ENCODE measurements at regions not wholly inside any gene's neighbourhood (a gene's known extent, or its start where the extent isn't known, plus 50 kb on each side); places are given as distances from the start of the nearest gene placed in this dataset.

DNA sequence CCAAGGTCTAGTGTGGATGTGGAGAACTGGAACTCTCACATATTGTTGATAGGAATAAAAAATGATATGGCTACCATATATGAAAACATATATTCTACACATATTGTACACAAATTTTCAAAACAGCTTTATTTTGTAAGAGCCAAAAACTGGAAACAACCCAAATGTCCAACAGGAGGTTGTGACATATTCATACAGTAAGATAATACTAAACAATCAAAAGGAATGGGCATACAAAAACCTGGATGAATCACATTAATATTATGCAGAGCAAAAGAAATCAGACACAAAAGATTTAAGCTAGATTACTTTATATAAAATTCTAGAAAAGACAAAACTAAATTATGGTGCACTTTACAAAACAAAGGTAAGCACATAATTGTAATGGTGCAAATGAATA lies 223.9 kb downstream of the SIM1 start:
- no peaks in the 10 kb centered on the region for H3K9me3 ChIP-seq
- H3K36me3 ChIP-seq, result no peaks in the 10 kb centered on the region
- no peak overlapping the region for H3K4me3 ChIP-seq
- no peak for TF ChIP-seq EP300 (IDR thresholded peaks at IDR 0.05)
- TF ChIP-seq POLR2A (IDR thresholded peaks at IDR 0.05), result no peak
- TF ChIP-seq CTCF (IDR thresholded peaks at IDR 0.05), result no peak
- no peaks in the 10 kb centered on the region for H3K4me1 ChIP-seq
- no peak overlapping the region for H3K27ac ChIP-seq
- no peak for DNase-seq (ENCODE audit: low spot score in 2 of 2)
- H3K27me3 ChIP-seq, result no peaks in the 10 kb centered on the region

GRCh38 chr6:100237821-100238220 lies 226.9 kb downstream of the SIM1 start:
- no peak for TF ChIP-seq POLR2A (IDR thresholded peaks at IDR 0.05)
- TF ChIP-seq CTCF (IDR thresholded peaks at IDR 0.05), result no peak
- TF ChIP-seq EP300 (IDR thresholded peaks at IDR 0.05), result no peak
- Histone ChIP-seq H3K4me1 (no peaks in the 10 kb centered on the region), H3K4me3 (no peak overlapping the region), H3K27ac (no peak overlapping the region), H3K9me3 (no peaks in the 10 kb centered on the region), H3K36me3 (no peaks in the 10 kb centered on the region), H3K27me3 (no peaks in the 10 kb centered on the region)
- no peak for DNase-seq (ENCODE audit: low spot score in 2 of 2)
- WGBS, 2 donors, result 31 to 35% methylated on average over 2 of the region's 2 CpGs

- DNase-seq (ENCODE audit: low spot score in 2 of 2), result no peak
Observed at GRCh38 chr6:100236389-100236788, 228.3 kb downstream of the SIM1 start.

DNA sequence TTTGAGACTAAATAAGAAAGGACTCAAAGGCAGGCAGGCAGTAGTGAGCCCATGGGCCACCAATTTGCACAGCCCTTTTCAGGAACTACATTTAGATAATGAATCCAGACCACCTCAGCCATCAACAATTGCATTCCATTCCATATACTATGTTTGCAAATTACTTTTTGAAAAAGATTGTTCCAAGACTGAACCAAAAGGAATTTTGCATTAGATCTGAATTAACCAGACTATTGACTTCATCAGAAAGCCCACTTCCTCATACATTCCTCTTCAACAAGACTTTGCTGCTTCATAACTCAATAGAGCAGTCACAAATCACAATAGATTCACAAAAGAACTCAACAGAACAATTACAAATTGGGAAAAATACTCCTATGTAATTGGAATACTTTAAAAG lies 229.1 kb downstream of the SIM1 start:
- TF ChIP-seq POLR2A (IDR thresholded peaks at IDR 0.05), result no peak
- no peak for TF ChIP-seq CTCF (IDR thresholded peaks at IDR 0.05)
- no peak for TF ChIP-seq EP300 (IDR thresholded peaks at IDR 0.05)
- no peaks in the 10 kb centered on the region for H3K4me1 ChIP-seq
- H3K4me3 ChIP-seq, result no peak overlapping the region
- no peaks in the 10 kb centered on the region for H3K9me3 ChIP-seq
- no peak for DNase-seq (ENCODE audit: low spot score in 2 of 2)
- no peaks in the 10 kb centered on the region for H3K27me3 ChIP-seq
- no peaks in the 10 kb centered on the region for H3K36me3 ChIP-seq
- H3K27ac ChIP-seq, result no peak overlapping the region

More at GRCh38 chr6:100236389-100236788, 228.3 kb downstream of the SIM1 start:
- TF ChIP-seq EP300 (IDR thresholded peaks at IDR 0.05) (no peak), POLR2A (IDR thresholded peaks at IDR 0.05) (no peak), CTCF (IDR thresholded peaks at IDR 0.05) (no peak)
- no peaks in the 10 kb centered on the region for H3K4me1 ChIP-seq
- WGBS, 2 donors, result 96 to 100% methylated on average over 2 of the region's 2 CpGs
- H3K4me3 ChIP-seq, result no peak overlapping the region
- H3K36me3 ChIP-seq, result no peaks in the 10 kb centered on the region
- H3K27ac ChIP-seq, result no peak overlapping the region
- no peaks in the 10 kb centered on the region for H3K9me3 ChIP-seq
- no peaks in the 10 kb centered on the region for H3K27me3 ChIP-seq

DNA sequence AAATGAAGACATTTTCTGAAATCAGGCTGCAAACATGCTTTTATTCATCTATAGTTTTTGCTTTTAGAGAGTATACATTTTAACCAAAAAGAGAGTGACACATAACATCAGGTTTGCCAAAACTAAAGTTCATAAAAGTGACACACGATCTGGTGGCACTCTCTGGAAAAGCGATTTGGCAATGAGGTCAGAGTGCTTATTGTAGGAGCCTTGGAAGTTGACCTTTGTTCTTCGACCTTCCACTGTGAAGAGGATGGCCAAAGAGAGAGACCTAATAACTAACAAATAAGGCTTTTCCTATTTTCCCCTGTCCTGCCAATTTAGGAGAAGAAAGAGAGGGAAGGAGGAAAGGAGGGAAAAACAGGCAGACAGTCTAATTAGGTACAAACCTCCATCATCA lies 230.1 kb downstream of the SIM1 start:
- no peaks in the 10 kb centered on the region for H3K27me3 ChIP-seq
- DNase-seq (ENCODE audit: low spot score in 2 of 2), result no peak
- WGBS, 2 donors, result 63 to 66% methylated on average over 3 of the region's 3 CpGs
- no peaks in the 10 kb centered on the region for H3K4me1 ChIP-seq
- H3K36me3 ChIP-seq, result no peaks in the 10 kb centered on the region
- H3K4me3 ChIP-seq, result no peak overlapping the region
- H3K9me3 ChIP-seq, result no peaks in the 10 kb centered on the region
- TF ChIP-seq POLR2A (IDR thresholded peaks at IDR 0.05), result no peak
- no peak for TF ChIP-seq CTCF (IDR thresholded peaks at IDR 0.05)
- TF ChIP-seq EP300 (IDR thresholded peaks at IDR 0.05), result no peak
- no peak overlapping the region for H3K27ac ChIP-seq

Data from tibial nerve (tissue), 4 donors.